ENCODE measurements at regions not wholly inside any gene's neighbourhood (a gene's known extent, or its start where the extent isn't known, plus 50 kb on each side); places are given as distances from the start of the nearest gene placed in this dataset.
A peak's percentile ranks its signal among the peaks of the same experiment; 100 is the strongest.

DNA sequence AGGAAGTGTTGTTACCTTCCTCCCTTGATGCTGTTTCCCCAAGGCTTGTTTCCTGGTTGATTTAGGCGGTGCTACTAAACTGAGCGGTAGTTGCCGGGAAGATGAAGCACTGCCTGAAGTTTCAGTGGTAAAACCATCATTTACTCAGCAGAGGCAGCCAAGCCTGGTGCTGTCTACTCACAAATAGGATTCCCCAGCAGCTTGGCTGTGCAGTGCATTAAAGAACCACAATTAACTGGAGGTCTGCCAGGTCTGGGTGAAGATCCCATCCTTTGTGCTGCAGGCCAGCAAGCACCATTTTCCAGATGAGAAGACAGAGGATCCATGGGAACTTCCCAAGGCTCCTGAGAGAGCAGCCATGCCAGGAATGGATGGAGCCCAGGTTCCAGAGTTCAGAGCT lies 231.9 kb upstream of the E2F8 start:
- no peak for DNase-seq (ENCODE audit: low spot score)

DNA sequence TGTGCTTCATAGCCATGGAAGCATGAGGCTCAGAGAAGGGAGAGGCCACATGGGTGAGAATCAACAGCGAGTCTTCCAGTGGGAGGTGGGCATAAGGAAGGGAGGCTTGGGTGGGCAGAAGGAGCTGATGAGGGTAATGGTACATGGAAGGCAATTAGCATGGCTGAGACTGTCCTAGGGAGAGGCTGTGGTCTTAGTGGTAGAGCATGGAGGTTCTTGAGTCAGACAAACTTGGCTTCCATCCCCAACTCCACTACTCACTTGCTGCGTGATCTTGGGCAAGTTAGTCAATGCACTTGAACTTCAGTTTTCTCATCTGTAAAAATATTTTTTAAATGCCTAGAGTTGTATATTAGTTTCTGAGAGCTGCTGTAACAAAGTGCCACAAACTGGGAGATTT lies 227.2 kb upstream of the E2F8 start:
- DNase-seq (ENCODE audit: low spot score), result no peak

DNA sequence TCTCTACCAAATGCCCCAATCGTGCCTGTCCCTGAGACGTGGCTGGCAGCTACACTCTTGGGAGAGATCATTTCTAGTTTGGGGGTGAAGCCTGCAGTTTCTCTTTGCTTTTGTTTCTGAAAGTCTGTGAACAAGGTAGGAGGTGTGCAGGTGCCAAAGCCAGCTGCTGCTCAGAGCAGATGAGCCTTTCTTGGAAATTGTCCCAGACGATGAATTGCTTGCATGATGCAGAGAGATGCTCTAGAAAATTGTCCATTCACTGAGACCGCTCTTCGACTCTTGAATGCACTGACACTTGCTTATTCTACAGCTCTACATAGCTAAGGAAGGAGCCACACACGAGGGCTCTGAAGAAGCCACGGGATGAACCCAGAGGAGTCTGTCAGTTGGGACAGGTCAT lies 225.6 kb upstream of the E2F8 start:
- no peak for DNase-seq (ENCODE audit: low spot score)

DNA sequence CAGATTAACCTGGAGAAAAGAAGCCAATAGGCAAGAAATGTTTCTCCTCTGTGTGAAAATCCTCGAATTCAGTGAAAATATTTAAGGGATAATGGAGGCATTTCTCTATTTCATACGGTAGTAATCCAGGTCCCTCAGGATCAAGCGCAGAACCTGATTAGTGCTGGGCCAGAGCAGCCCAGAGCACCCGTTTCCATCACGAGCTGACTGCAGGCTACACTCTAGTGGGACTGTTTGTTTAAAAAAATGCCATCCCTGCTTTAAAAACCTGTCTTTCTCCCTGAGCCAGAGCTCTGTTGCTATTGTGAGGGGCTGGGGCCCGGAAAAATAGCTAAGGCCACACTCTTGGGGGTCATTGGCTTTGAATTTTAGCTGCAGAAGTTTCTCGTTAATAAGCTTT lies 223.2 kb upstream of the E2F8 start:
- no peak for DNase-seq (ENCODE audit: low spot score)

DNA sequence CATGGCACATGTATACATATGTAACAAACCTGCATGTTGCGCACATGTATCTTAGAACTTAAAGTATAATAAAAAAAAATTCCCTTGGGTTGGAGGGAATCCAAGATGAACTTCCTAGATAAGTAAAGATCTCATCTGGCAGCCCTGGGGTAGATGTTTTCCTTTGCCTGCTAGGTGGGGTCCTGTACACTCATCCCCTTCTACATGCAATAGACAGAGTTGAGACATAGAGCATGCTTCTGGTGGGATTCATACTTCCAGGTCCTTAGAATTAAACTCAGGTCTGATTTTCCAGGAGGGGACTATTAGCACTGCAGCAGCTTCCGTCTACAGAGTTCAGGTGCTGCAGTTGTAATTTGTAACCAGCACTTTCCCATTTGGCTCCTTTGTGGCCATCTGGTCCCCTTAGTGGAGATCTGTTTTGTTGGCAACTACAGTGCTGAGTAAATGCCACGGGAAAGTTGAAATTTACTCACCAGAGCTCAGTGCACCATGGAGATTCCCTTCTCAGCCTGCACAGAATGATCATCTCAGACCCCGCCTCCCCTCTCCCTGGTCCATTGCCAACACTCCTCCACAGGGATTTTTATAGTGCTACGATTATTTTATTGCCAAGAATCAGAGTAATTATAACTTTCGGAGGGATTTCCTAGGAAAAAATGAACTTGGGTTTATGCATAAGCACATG lies 220.1 kb upstream of the E2F8 start:
- no peak for DNase-seq (ENCODE audit: low spot score)

DNA sequence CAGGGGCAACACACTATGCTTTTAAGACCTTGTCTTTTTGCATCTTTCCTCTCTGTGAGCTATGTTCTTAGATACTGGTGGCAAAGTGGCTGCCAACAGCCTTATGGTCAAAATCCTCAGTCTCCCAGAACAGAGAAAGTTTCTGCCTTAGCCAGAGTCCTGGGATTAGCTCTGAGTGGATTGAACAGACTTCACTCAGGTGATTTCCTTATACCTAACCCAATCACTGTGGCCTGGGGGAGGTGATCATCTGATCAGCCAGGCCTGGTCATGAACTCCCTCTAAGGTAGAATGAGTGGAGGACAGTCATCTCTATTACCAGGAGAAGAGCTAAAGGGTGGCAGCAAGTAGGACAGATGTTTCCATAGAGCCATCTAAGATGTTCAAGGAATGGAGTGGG lies 218.5 kb upstream of the E2F8 start:
- no peak for DNase-seq (ENCODE audit: low spot score)

DNA sequence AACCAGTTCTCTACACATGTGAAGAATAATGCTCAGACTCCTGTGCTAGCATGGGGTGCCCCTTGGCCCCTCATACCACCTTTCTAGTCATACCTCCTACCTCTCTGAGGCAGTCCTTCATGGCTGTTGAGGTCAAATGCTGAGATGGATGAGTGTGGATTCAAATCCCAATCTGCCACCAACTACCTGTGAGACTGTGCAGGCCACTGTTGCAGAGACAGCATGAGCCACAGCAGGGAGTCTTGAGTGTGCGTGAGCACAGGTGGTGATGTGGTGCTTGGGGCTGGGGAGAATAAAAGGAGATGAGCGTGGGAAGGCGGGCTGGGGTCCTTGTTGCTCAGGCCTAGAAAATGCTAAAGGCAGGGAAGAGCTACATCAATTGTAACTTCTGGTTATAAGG lies 218.0 kb upstream of the E2F8 start:
- no peak for DNase-seq (ENCODE audit: low spot score)

DNA sequence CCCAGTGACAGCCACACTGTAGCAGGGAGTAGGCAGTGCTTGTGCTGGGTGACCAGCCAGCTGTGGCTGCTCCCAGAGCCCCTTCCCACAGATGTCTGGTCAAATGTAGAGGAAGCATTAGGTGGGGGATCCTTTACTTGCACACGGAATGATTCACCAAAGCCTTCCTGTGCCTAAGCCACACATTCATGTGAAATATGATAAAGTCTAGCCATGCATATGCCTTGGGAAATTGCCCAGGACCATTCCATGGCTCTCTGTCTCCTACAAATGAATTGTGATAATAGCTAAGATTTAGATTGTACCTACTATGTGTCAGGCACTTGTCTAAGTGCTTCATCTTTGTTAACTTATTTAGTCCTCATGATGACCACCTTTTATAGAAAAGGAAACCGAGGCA lies 217.5 kb upstream of the E2F8 start:
- no peak for DNase-seq (ENCODE audit: low spot score)

DNA sequence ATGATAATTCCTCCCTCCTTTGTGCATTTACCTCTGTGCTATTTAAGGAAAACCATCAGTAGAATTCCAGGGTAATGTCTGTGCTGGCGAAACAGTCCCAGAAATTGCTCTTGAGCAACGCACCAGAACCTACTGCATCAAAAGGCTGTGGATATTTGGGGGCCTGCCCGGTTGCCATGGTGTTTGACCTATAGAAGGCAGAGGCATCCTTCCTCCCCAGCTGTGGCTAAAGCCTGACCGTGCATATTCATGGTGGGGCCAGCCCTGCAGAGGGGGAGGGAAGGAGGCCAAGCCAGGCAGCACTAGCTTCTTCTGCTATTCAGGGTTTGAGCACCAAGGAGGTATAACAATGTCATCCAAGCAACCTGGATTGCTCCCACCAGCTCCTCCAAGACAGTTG lies 215.0 kb upstream of the E2F8 start:
- DNase-seq (ENCODE audit: low spot score), result no peak

DNA sequence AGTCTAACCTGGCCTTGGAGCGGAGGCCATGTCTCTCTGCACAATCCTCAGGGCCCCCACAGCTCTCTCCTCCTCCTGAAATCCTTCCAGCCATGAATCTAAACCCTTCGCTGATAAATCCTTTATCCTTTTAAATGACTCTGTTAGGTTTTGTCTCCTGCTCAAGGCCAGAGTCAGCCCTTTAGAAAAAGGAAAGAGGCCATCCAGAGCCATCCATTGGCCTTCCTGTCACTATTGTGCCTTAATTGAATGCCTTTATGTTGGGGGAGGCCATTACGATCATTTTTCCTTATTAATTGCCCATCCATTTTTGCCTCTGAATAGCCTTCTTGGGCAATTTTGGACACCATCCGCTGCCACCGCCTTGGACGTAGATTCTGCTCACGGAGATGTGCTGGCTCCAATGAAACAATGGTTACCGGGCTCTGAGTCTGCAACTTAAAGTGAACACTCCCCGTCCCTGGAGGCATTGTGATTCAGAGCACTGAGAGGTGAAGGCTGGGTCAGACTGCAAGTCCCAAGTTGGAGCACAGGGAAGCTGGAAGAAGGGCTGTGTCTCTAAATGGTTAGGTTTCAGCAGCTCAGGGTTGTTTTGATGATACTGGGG lies 213.0 kb upstream of the E2F8 start:
- no peak for DNase-seq (ENCODE audit: low spot score)

DNA sequence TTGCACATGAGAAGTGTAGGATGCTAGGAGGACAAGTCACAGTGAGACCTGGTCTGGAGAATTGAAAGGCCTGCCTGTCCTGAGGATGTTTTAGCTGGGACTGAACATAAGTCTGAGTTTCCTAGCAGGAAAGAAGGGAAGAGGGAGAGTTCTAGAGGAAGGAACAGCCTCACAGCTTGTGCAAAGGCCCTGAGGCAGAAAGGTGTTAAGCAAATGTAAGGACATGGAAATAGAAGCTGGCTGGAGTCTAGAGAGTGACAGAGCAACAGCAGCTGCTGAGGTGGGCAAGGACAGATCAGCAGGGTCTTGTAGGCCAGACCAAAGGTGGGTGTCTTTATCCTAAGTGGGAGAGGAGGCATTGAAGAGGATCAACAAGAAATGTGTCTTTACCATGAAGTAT lies 210.9 kb upstream of the E2F8 start:
- no peak for DNase-seq (ENCODE audit: low spot score)

DNA sequence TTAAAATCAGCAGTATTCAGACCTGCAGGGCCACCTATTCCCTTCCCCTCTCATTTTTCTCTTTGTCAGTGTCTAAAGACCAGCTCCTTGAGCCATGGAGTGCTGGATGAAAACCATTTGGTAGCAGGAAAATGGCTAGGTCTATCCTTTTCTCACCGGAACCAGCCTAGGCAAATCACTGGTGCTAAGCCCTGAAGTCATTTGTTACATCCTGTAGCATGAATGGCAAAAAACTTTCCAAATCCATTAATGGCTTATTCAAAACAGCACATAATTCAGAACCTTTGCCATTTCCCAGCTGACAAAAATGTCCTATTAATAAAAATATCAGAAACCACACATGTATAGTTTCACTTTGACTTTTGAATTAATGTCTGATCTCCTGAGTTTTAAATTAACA lies 209.5 kb upstream of the E2F8 start:
- DNase-seq (ENCODE audit: low spot score), result no peak

DNA sequence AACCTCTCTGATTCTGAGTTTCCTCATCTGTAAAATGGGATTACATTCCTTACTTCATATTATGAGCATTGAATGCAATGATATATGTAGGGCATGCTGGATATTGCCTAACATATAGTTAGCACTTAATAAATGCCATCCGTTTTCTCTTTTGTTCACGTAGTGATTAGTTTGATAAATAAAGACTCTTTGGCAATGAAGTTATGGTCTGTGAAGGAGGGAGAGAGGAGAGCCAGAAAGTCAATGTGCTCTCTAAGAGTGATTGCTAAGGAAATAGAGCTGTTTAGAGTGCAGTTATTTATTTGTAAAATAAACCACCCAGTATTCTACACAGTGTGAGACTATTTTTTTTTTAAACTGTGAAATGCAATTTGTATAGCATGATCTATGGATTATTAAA lies 207.9 kb upstream of the E2F8 start:
- DNase-seq (ENCODE audit: low spot score), result no peak

DNA sequence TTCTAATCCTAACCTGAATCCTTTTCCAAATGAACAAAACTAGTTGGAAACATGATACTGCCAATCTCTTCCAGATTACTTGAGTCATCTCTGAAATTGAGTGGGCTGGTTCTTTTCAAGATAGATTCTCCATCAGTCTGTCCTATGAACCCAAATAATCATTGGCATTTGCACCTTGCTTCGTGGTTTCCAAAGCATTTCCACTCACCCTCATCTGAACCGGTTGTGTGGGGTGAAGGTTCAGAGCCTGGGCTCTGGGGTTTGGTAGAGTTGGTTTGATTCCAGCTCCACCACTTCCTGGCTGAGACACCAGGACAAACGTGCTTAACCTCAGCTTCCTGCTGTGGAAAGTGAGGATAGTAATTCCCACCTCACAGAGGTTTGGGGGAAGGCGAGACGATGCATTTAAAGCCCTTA lies 206.4 kb upstream of the E2F8 start:
- no peak for DNase-seq (ENCODE audit: low spot score)

DNA sequence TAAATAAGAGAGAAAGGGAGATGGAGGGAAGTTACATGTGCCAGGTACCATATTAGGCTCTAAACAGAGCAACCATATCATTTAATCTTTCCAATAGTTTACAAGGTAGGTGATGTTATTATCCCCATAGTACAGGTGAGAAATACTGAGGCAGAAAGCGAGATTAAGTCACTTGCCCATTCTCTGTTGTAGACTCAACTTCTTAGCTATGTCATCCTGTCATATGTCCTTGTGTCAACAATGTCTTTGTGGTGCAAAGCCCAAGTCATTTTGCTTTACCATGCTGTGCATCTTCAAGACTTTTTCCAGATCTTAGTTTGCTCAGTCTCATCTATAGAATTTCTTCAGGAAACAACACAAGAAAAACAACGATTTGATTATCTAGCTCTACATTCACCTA lies 205.0 kb upstream of the E2F8 start:
- no peak for DNase-seq (ENCODE audit: low spot score)

DNA sequence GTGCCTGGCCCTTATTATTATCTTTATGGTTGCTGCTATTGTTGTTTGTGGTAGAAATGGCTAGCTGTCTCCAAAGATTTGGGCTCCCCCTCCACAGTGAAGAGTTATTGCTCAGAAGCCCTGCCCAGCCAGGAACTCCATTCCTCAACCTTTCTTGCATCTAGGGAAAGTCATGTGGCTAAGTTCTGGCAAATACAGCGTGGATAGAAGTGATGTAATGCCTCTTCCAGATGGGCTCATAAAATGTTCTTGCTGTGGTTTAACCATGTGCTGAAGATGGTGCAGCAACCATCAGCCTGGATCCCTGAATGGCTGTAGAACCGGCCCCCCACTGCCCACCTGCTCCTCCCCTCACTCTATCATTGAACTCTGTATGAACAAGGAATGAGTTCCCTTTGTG lies 203.5 kb upstream of the E2F8 start:
- no peak for DNase-seq (ENCODE audit: low spot score)

DNA sequence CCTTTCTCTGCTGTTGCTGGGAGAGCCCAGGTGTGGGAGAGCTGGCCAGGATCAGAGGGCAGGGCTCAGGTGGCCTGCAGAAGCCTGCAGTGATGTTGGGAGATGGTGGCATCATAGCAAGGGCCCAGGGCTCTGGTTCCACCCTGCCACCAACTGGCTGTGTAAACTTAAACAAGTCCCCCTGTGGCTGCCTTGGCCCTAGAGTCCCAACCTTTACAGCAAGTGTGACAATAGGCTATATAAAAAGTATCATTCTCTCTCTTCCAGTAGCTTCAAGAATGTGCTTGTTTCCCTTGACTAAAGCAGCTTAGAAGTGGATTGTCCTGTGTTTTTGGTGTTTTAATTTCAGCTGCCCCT lies 201.8 kb upstream of the E2F8 start:
- no peak for DNase-seq (ENCODE audit: low spot score)

DNA sequence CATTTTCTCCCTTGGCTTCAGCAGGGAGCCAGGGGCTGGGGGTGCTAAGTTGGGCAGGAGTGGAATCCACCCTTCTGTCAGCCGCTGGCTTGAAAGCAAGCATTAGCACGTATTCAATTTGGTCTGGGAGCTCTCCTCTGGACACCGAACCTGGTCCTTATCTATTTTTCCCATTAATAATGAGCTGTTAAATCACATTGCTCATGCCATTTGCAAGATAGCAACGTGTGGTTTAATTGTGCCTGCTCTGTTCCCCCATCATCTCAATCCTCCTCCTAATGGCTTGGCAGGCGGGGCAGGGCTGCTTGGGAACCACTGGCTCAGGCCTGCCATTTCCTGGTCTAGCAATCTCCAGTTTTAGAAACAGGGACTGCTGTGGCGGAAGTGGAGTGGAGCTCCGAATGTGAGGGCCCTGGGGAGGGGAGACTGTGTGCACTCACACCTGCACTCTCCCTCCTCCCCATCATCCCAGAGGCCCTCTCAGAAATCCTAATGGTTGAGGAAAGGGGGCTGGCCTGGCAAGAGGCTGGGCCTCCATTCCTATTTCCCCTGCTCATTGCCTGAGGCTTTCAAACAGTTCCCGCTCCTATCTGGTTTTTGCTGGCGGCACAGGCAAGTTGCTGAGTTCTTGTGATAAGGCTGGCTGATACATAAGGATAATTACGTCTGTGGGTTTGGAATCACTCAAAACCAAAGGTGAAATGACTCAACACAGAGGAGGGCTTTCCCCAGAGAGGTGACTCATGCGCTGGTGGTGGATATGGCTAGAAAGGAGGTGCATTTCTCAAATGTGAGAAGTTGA lies 201.2 kb upstream of the E2F8 start:
- peak; percentile 76 for DNase-seq (ENCODE audit: low spot score)

DNA sequence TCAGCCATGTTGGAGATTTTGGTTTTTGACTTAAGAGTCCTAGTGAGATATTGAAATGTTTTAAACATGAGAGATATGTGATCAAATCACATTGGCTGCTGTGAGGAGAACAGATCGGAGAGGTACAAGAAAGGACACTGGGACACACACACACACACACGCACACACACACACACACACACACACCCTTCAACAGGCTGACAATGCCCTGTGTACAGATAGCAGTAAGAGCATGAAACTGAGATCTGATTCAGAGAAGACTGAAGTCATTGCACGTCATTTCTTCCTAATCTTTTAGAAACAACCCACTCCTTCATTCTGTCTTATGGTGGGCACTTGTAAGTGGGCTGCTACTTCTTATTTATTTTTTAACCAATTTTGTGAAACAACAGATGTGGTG lies 200.5 kb upstream of the E2F8 start:
- DNase-seq (ENCODE audit: low spot score), result no peak

DNA sequence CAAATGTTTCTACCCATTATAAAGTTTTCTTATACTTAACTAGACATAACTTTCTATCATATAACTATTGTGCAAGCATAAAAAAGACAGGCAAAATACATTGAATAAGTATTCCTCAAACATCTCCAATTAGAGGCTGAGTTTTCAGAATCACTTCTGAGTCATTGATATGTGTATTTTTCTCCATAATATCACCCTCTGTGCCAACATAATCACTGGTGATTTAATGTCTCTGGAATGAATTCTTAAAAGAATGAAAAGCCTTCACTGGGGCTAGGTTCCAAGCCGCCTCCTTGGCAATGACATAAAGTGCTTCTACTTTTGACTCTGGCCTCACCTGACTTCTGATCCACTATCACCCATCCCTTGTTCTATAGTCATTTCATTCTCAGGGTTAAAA lies 197.0 kb upstream of the E2F8 start:
- DNase-seq (ENCODE audit: low spot score), result peak; percentile 54

DNA sequence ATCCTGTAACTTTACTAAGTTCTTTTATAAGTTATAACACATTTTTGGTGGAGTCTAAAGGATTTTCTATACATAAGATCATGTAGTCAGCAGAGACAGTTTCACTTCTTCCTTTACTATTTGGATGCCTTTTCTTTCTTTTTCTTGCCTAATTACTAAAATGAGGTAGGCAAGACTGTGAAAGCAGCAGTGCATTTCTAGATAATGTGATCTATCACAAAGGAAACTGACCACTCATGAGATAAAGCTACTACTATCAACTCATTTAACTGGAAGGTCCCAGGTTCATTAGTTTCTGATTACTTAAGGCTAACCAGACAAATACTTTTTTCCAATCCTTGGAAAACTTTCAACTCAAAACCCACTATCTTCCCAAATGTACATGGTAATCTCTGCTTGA lies 196.2 kb upstream of the E2F8 start:
- no peak for DNase-seq (ENCODE audit: low spot score)

DNA sequence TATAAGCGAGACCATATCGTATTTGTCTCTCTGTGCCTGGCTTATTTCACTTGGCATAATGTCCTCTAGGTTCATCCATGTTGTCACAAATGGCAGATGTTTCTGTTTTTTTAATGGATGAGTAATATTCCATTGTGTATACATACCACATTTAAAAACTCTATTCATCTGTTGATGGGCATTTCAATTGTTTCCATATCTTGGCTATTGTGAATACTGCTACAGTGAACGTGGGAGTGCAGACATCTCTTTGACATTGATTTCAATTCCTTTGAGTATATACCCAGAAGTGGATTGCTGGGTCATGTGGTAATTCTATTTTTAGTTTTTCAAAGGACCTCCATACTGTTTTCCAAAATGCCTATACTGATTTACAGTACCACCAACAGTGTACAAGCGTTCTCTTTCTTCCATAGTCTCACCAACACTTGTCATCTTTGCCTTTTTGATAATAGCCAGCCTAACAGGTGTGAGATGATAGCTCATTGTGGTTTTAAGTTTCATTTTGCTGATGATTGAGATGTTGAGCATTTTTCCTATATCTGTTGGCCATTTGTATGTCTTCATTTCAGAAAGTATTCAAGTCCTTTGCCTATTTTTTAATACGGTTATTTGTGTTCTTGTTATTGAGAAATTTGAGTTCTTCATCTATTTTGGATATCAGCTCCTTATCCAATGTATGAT lies 194.7 kb upstream of the E2F8 start:
- no peak for DNase-seq (ENCODE audit: low spot score)

DNA sequence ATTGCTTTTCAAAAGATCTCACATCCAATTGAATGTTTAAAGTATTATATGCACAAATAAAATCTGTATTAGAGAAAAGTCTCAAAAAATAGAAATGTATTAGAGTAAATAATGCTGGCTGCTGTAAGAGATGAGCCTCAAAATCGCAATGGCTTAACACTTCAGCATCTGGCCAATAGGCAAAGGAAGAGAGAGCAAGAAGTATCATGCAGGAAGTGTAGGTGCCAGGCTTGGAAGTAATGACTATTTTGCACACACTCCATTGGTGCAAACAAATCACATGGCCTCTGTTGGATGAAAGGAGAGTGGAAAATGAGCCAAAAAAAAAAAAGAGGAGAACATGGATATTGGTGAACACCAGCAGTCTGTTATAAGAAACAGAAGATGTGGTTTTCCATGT lies 193.0 kb upstream of the E2F8 start:
- no peak for DNase-seq (ENCODE audit: low spot score)

Data from AG08396 (cell line).